ENCODE measurements at regions not wholly inside any gene's neighbourhood (a gene's known extent, or its start where the extent isn't known, plus 50 kb on each side); places are given as distances from the start of the nearest gene placed in this dataset.
A peak's percentile ranks its signal among the peaks of the same experiment; 100 is the strongest.

GRCh38 chr1:42096554-42096953 is 56.7 kb upstream of the GUCA2B start:
- no peak for DNase-seq (ENCODE audit: low read depth)

GRCh38 chr1:42089246-42089645 is 64.0 kb upstream of the GUCA2B start:
- DNase-seq (ENCODE audit: low read depth) = no peak

- DNase-seq (ENCODE audit: low read depth) = no peak
Observed at GRCh38 chr1:42086146-42086545, 67.1 kb upstream of the GUCA2B start.

GRCh38 chr1:42085596-42085995 is 67.6 kb upstream of the GUCA2B start:
- no peak for DNase-seq (ENCODE audit: low read depth)

- DNase-seq (ENCODE audit: low read depth) = no peak
Observed at GRCh38 chr1:42081475-42081874, 71.7 kb upstream of the GUCA2B start.

- no peak for DNase-seq (ENCODE audit: low read depth)
Observed at GRCh38 chr1:42075179-42075578, 78.0 kb upstream of the GUCA2B start.

GRCh38 chr1:42070996-42071395 is 82.2 kb upstream of the GUCA2B start:
- DNase-seq (ENCODE audit: low read depth) = no peak

- no peak for DNase-seq (ENCODE audit: low read depth)
Observed at GRCh38 chr1:42057800-42058199, 95.4 kb upstream of the GUCA2B start.

GRCh38 chr1:42056460-42056859 is 96.8 kb upstream of the GUCA2B start:
- no peak for DNase-seq (ENCODE audit: low read depth)

- DNase-seq (ENCODE audit: low read depth) = no peak
Observed at GRCh38 chr1:42055061-42055460, 98.1 kb upstream of the GUCA2B start.

- DNase-seq (ENCODE audit: low read depth) = no peak
Observed at GRCh38 chr1:42052072-42052699, 101.0 kb upstream of the GUCA2B start.

GRCh38 chr1:42047508-42047880 is 105.7 kb upstream of the GUCA2B start:
- DNase-seq (ENCODE audit: low read depth) = no peak

GRCh38 chr1:42046761-42047507 is 106.3 kb upstream of the GUCA2B start:
- no peak for DNase-seq (ENCODE audit: low read depth)

GRCh38 chr1:42044346-42044745 is 108.9 kb upstream of the GUCA2B start:
- no peak for DNase-seq (ENCODE audit: low read depth)

GRCh38 chr1:42043811-42044210 is 109.4 kb upstream of the GUCA2B start:
- no peak for DNase-seq (ENCODE audit: low read depth)

GRCh38 chr1:42043182-42043581 is 110.0 kb upstream of the GUCA2B start:
- no peak for DNase-seq (ENCODE audit: low read depth)

- DNase-seq (ENCODE audit: low read depth) = no peak
Observed at GRCh38 chr1:42041031-42041430, 112.2 kb upstream of the GUCA2B start.

- no peak for DNase-seq (ENCODE audit: low read depth)
Observed at GRCh38 chr1:42040159-42040558, 113.1 kb upstream of the GUCA2B start.

GRCh38 chr1:42038261-42038660 is 114.9 kb upstream of the GUCA2B start:
- DNase-seq (ENCODE audit: low read depth) = no peak

GRCh38 chr1:42037586-42037985 is 115.6 kb upstream of the GUCA2B start:
- DNase-seq (ENCODE audit: low read depth) = no peak

GRCh38 chr1:42037161-42037560 is 116.0 kb upstream of the GUCA2B start:
- DNase-seq (ENCODE audit: low read depth) = no peak

- peak; percentile 98 for DNase-seq (ENCODE audit: low read depth)
Observed at GRCh38 chr1:42035830-42036604, 117.2 kb upstream of the GUCA2B start.

GRCh38 chr1:42035205-42035829 is 116.6 kb upstream of the HIVEP3 start:
- DNase-seq (ENCODE audit: low read depth) = no peak

Data from activated T-cell treated with anti-CD3 and anti-CD28 coated beads for 48 hours (primary cell).